ENCODE measurements at regions not wholly inside any gene's neighbourhood (a gene's known extent, or its start where the extent isn't known, plus 50 kb on each side); places are given as distances from the start of the nearest gene placed in this dataset.

DNA sequence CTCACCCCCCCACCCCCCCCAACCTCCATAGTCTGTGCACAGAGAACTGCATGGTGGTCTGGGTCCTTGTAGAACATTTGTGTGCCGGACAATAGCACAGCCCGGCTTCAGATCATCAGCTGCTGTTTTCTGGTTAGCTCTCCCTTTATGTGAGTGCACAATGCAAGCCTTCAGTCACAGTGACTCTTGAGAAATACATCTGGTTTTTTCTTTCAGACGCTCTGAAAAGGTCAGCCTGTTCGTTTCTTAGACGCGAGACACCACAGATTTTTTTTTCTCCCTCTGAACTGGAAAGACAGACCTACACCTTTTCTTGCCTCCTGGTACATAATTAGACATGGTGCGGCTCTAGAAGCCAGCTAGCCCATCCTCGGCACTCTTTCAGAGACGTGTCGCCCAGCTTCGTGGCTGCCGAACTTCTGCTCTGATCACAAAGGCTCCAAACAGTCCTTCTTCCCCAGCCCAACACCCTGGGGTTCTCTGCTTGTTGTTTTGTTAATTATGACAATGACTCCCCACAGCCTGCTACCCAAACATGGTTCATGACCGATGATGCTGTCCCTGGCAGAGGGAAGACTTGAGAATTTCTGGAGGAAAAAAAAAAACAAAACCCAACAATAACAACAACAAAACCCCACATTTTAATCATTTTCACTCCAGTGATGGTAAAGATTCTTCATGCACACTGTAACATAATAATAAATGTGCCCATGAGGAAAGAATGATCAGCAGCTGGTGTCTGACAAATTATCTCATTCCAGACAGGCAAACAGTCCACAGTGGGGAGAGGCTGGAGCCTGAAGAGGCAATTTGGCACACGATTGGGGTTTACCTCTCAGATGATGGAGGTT is 241.4 kb upstream of the ZNF462 start:
- DNase-seq: no peak

DNA sequence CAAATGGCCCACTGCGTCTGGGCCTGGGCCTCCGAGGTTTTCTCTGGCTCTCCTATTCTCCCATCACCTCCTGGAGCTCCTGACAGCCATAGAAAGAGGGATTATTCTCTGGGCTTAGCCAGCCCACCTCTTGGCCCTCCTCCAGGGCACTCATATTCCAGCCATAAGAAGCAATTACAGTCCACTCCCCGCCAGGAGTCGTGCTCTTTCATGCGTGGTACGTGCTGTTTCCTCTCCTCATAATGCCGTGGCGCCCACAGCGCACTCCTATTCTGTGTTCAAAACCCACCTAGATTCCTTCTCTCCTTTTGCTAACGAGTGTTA is 240.8 kb upstream of the ZNF462 start:
- DNase-seq: no peak

DNA sequence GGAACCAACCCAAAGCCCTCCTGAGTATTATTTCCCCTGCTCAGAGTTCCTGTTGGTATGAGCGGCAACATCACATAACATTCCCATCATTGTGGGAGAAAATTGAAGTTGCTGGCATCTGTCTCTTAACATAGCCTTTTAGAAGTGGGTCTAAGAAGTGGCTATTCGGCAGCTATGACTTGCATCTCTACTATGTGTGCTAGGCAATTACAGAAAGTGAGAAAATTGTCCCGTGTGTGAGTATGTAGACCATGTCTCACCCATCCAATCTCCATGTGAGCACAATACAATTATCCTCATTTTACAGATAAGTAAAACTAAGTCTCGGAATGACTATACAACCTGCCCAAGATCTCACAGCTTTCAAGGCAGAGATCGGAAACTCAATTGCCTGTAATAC is 239.4 kb upstream of the ZNF462 start:
- DNase-seq: no peak

DNA sequence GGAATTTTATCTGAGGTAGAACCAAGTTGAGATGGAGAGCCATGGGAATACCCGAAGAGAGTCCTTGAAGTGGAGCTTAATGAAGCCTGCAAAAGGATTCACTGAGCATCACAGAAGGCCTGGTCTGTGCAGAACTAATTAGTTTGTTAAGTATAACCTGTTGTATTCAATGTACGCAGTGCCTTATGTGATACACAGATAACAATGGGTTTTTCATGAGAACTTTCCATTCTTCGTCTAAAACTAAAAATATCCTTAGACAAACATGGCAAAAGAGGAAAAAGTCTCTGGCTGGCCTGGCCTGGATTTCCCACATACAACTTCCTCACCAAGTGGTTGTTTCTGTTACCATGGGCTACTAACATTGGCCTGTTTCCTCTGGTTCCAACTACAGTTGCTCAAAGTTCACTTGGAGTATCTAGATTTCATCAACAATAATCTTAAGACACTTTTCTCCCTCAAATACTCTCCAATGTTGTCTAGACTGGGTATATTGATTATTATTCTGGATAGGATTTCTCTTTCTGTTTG is 237.6 kb upstream of the ZNF462 start:
- DNase-seq: no peak

DNA sequence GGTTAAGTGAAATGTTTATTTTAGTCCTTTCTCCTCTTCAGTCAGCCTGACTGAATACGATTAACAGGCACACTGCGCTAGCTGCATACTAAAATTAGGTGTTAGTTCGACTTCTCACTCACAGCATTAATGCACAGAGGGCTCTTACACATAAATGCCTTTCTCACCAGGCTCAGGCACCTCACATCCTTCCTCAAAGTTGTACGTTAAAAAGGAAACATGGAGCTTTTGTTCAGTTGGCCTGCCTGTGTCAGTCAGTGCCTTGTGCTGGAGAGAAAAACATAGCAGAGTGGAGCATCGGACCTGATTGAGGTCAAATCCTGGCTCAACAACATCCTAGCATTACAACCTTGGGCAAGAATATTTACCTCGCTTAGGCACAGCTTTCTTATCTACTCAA is 236.0 kb upstream of the ZNF462 start:
- no peak for DNase-seq

DNA sequence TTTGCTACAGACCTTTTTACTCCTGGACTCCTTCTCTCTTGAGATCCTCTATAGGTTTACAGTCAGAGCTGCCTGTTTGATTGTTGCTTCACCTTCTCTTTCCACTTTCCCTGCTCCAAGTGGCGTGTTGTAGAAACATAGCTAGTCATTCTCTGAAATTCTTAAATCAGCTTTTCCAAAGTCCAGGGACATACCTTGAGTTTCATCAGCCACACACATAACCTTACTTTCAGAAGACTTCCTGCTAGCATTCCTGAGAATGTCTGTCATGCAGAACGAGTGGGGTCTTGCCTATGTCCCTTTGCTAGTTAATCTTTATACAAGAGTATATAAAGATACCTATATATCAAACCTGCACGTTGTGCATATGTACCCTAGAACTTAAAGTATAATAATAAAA is 230.3 kb upstream of the ZNF462 start:
- DNase-seq: no peak

DNA sequence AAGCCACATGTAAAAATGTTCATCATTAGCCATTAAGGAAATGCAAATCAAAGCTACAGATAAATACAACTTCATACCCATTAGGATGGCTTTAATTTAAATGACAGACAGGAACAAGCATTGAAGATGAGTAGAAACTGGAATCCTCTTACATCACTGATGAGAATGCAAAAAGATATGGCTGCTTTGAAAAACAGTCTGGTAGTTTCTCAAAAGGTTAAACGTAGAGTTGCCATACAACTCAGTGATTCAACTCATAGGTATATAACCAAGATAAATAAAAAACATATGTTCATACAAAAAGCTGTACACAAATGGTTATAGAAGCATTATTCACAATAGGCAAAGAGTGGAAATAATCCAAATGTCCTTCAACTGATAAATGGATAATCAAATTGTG is 228.8 kb upstream of the ZNF462 start:
- DNase-seq: no peak

DNA sequence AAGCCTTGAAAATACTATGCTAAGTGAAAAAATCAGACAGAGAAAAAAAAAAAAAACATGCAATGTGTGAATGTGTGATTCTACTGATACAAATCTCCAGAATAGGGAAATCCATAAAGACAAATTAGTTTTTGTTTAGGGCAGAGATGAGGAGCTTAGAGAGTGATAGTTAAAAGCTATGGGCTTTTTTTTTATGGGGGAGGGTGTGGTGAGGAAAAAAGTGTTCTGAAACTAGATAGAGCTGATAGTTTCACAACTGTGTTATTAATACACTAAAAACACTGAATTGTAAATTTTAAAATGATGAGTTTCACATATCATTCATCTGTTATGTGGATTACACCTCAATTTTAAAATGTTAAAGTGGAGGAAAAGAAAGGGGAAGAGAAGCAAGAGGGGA is 228.3 kb upstream of the ZNF462 start:
- no peak for DNase-seq

DNA sequence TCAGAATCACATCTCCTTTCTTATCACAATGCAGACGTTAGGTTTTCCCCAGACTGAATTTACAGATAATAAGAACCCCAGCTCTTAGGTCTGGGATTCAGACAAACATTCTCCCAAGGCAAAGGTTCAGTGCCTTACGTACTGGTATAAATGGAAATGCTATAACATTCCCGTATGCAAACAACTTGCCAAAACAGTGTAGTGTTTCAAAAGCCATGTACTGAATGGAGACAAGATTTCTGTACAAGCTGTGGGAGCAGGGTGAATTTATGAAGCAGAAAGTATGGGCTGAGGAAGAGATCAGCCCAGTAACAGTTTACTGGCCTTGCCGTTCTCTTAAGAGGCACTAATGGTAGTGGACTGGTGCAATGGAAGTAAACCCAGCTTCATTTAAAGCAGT is 225.5 kb upstream of the ZNF462 start:
- DNase-seq: no peak

DNA sequence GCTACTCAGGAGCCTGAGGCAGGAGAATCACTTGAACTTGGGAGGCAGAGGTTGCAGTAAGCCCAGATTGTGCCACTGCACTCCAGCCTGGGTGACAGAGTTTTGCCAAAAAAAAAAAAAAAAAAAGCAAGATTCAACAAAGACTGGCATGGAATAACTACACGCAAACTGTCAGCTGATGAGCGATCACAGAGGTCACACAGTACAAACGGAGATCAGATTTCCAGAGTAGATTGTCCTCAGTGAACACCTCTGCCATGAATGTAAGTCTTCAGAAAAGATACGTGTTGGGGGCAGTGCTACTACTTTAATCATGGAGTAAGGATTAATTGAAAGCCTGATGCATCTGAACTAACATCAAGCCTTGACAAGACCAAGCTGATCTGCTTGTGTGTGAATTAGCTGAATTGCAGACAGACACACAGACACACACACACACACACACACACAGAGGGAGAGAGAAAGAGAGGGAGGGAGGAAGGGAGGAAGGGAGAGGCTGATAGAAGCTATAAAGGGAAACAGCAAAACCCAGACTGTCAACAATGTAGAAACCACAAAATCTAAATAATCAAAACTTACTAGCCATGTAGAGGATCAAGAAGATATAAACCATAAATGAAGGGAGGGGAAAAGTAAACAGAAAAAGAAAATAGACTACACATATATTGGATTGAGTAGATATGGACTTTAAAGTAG is 222.9 kb upstream of the ZNF462 start:
- no peak for DNase-seq

DNA sequence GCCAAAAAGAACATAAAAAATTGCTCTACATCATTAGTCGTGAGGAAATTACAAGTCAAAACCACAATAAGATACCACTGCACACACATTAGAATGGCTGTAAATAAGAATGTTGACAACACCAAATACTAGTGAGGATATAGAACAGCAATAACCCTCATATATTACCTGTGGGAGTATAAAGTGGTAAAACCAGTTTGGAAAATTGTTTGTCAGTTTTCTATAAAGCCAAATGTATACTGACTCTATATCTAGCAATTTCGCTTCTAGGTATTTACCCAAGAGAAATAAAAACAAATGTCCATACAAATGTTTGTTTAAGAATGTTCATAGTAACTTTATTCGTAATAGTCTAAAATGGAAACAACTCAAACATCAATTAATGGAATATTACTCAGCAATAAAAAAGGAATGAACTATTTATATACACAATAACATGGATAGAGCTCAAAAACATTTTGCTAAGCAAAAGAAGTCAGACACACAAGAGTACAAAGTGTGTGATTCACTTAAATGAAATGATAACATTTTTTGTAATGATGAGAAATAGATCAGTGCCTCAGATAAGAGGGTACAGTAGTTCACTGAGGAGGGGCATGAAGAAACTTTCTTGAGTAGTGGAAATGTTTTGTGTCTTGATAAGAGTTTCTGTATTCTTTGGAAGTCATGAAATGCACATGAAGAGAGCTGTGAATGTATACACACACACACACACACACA is 219.6 kb upstream of the ZNF462 start:
- no peak for DNase-seq

DNA sequence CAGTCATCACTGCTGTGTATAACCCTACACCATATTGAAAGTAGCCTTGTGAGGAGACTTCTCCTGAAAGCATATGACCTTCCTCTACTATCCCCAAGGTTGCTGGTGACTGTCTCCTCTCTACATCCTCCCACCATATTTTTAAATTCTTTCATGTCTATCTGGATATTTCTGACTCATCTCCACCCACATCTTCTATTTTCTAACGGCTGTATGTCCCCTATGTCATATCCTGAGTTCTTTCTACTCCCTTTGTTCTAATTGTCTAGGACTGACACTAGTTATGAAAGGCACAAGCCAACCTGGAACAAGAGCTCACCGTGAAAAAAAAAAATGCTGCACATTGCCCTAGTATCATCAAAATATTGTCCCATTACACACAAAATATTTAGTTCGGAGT is 218.3 kb upstream of the ZNF462 start:
- DNase-seq: no peak

DNA sequence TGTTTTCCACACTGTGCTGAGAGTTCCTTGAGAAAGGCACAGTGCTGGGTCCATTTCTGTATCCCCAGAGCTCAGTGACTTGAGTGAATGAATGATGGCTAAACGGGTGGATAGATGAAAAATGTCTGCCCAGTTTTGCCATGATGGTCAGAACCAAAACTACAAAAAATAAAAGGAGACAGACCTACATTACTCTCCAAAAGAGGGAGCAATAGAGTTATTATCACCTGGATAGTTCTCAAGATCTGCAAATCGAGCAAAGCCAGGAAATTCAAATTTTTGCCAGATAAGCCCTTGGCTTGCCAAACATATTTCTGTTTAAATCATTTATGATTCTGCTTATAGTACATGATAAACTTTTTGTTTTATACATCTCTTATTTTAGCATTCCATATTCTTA is 214.2 kb upstream of the ZNF462 start:
- no peak for DNase-seq

DNA sequence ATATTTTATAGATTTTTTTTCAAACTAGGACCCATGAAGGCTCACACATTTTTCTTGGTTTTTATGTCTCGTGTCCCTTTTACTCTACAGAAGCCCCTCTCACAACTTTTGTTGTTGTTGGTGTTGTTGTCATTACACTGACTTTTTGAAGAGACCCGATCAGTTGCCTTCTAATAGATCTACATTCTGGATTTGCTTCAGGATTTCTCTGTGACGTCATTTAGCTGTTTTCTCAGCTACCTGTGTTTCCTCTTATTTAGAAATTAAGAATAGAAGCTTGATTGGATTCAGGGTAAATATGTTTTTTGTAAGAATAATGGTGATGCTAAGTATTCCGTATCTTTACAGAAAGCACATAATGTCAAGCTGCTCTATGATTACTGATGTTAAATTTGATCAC is 213.3 kb upstream of the ZNF462 start:
- DNase-seq: no peak

DNA sequence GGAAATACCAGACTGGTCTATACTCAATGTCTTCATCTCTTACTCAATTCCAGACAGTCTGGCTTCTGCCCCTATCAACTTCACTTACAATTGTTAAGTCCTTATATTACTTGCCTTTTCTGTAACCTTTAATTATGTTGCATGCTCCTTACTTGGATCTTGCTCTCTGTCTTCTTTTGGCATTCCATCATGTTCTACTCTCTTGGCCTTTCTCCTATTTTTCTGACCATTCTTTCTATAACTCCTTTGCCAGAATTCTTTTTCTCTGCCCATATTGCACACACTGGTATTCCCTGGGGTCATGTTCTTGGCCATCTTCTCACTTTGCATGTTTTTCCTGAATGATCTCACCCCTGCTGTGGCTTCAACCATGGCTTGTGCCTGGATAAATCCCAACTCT is 209.8 kb upstream of the ZNF462 start:
- DNase-seq: no peak

DNA sequence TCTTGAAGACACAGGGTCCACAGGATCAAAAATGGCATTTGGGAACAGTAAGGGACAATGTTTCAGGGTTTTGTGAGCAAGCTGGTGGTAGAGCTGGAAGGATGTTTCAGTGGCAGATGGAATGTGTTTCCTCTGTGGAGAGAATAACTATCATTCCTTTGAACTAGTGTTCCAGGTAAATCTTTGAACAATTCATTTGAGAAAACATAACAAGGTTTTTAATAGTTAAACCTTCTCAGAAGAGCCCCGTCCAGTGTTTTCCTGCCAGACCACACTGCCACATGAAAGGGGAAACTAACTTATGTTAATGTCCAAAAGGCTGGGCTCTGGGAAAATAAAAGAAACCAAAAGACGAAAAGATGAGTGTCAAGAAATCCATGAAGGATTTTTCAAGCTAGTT is 207.0 kb upstream of the ZNF462 start:
- no peak for DNase-seq

DNA sequence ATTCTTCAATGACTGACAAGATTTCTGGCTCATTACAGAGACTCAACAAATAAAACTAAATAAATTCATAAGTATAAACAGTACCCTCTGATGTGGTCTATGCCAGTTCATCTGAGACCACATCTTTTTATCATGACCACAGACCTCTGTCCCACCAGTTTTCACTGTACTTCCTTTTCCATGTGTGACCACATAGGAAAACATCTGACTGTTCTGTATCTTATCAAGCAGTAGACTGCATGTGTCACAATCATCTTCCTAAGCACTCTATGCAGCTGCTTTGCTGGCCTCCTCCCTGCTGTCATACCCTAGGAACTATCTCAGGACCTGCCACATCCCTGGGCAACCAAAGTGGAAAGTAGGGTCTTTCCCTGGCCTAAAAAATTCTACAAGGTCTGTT is 205.0 kb upstream of the ZNF462 start:
- no peak for DNase-seq

DNA sequence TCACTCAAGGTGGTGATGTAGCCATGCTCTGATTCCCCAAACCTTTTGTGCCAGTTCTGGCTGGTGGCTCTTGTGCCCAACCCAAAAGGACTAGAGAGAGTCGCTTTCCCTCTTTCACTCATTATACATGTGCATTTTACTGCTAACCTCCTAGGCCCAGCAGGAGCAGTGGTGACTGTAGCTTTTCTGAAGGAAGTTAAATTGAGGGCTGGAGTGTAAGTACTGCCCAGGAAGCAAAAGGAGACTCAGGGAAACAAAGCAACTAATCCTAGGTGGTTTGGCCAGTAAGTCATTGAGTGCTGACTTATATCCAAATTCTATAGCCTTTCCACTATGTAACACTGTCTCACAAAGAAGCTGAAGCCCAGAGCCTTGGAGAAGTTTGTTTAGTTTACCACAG is 194.4 kb upstream of the ZNF462 start:
- DNase-seq: no peak

DNA sequence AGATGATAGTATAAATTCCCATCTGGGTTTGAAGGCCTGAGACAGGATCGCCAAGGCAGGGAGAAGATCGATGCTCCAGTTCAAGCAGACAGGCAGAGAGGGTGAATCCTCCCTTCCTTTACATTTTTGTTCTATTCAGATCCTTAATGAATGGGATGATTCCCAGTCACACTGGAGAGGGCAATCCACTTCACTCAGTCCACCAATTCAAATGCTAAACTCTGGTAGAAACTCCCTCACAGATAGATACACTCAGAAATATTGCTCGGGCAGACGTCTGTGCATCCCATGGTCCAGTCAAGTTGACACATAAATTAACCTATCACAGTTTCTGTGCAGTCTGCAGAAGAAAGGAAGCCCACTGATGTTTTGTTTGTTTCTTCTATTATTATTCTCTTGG is 193.1 kb upstream of the ZNF462 start:
- no peak for DNase-seq

DNA sequence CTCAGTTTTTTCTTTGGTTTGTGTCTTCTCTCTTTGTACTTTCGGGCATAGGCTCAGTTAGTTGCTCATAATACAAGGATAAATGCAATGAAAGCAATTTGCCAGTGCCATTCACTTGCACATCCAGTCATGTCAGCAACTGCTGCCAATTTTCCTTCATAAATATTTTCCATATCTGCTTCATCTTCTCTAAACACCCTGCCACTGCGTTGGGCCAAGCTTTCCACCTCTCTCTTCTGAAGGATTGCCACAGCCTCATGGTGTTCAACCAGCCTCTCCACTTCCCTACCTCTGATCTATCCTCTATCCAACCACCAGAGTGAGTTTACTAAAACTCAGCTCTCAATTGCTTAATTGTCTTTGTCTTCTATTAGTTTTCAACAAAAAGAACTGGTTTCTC is 192.5 kb upstream of the ZNF462 start:
- no peak for DNase-seq

DNA sequence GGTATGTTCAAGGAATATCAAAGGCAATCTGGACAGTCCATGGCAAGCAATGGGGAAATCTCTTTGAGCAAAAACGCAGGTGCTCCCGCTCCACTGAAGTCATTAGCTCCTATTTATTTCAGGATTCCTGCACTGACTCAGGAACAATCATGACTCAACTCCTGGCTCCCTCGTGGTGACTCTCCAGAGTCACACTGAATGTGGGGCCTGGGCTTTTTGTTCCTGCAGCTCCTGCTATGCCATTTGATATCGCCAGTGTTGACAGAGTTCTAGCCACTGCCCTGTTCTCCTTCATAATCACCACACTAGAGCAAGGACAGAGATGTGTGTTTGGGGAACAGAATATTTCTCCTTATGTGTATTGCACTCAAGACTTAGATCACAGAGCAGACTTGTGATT is 187.2 kb upstream of the ZNF462 start:
- DNase-seq: no peak

DNA sequence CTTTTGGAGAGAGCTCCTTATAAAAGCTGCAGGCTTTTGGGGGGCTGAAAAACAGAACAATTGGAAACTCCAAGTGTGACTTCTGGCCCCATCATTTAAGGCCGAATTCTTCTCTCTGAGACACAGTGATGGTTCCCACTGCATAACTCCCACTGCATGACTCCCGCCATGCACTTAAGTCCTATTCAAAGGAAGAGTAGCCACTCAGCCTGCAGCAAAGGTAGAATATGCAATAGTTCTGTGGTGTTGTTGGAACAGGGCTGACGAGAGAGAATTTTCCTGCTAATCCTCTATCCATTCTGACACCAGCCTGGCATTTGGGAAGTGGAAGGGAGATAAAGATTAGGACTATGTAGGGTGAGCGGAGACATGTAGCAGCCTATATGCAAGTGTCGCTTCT is 185.6 kb upstream of the ZNF462 start:
- DNase-seq: no peak

DNA sequence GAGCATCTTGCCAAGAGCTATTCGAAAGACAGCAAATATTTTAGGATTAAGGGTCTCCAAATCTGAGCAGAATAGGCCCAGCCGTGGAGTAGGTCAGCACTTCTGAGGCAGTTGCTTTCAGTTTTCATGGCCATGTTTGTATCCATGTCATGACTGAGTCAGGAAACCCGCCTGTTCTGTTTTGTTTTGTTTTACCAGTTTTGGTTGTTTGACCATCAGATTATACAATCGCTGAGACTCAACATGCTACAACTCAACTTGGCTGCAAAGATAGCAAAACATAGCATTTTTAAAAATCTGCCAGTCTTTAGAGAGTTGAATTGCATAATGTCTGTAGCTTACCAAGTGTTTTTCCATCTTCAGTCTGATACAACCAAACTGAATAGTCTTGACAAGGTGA is 185.1 kb upstream of the ZNF462 start:
- no peak for DNase-seq

DNA sequence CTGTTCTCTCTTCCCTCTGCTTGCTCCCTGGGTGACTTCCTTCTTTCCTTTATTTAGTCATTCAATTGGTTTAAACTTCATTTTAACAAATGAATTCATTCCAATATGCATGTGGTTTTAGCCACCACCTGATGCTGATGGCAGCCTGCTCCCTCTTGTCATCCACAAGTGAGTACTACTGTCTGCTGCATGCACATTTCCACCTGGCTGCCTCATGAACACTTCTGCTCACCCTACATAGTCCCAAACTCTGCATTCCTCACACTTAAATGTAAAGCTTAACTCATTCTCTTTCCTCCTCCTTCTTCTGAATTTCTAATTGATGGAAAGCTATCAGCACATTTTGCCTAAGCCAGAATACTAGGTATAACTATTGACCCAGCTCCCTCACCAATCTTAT is 184.7 kb upstream of the ZNF462 start:
- DNase-seq: no peak

Data from effector CD8-positive, alpha-beta T cell (primary cell).